ENCODE measurements at regions not wholly inside any gene's neighbourhood (a gene's known extent, or its start where the extent isn't known, plus 50 kb on each side); places are given as distances from the start of the nearest gene placed in this dataset.
"Not testable (repeated sequence)": the region's sequence is repeated elsewhere in the genome, so short reads cannot be mapped to it uniquely, and the experiment has no call there.

- not testable (repeated sequence) for TF ChIP-seq CTCF, POLR2A, POLR2AphosphoS5 (IDR thresholded peaks at IDR 0.05)
These were observed 128.1 kb downstream of the LIMS4 start for GRCh38 chr2:110344405-110345035.
